HL-60/S4 treated with retinoic acid at 250 ng/mL for 4 days and 3 days (cell line): ENCODE measurements at regions not wholly inside any gene's neighbourhood (a gene's known extent, or its start where the extent isn't known, plus 50 kb on each side); places are given as distances from the start of the nearest gene placed in this dataset.
"Not testable (repeated sequence)": the region's sequence is repeated elsewhere in the genome, so short reads cannot be mapped to it uniquely, and the experiment has no call there.

ENCODE experiments used
- in situ Hi-C: fragments of 300-500 bp; cut with MboI; formaldehyde crosslinking; loops from 2 replicates; pipeline ENCODE4 v1.7.0; 2022; ENCODE audit warnings: low sequenced_read_pairs

- in situ Hi-C loops, result no loop called here
Observed at GRCh38 chr21:18117176-18117575, 127.5 kb upstream of the CHODL start.

- in situ Hi-C loops, result no loop called here
Observed at GRCh38 chr21:18114810-18115209, 129.8 kb upstream of the CHODL start.

- in situ Hi-C loops, result no loop called here
Observed at GRCh38 chr21:18104802-18105201, 139.8 kb upstream of the CHODL start.

- in situ Hi-C loops, result not testable (repeated sequence)
Observed at GRCh38 chr21:18096413-18096812, 148.2 kb upstream of the CHODL start.

- in situ Hi-C loops, result no loop called here
Observed at GRCh38 chr21:18089786-18090185, 154.8 kb upstream of the CHODL start.

GRCh38 chr21:18070392-18070791 is 174.2 kb upstream of the CHODL start:
- in situ Hi-C loops, result no loop called here

- in situ Hi-C loops, result no loop called here
Observed at GRCh38 chr21:18069875-18070274, 174.8 kb upstream of the CHODL start.

- in situ Hi-C loops, result no loop called here
Observed at GRCh38 chr21:18060402-18060801, 184.2 kb upstream of the CHODL start.

GRCh38 chr21:18058731-18059398 is 185.8 kb upstream of the CHODL start:
- in situ Hi-C loops, result no loop called here

GRCh38 chr21:18053151-18053550 is 191.5 kb upstream of the CHODL start:
- in situ Hi-C loops, result no loop called here

- in situ Hi-C loops, result no loop called here
Observed at GRCh38 chr21:18049461-18049860, 195.2 kb upstream of the CHODL start.

GRCh38 chr21:18041012-18041411 is 203.6 kb upstream of the CHODL start:
- in situ Hi-C loops, result no loop called here

GRCh38 chr21:18030248-18030647 is 211.1 kb upstream of the C21orf91 start:
- in situ Hi-C loops, result no loop called here

GRCh38 chr21:18026359-18026758 is 207.2 kb upstream of the C21orf91 start:
- in situ Hi-C loops, result no loop called here

- in situ Hi-C loops, result no loop called here
Observed at GRCh38 chr21:18023711-18024110, 204.6 kb upstream of the C21orf91 start.

GRCh38 chr21:18023157-18023556 is 204.0 kb upstream of the C21orf91 start:
- in situ Hi-C loops, result no loop called here

GRCh38 chr21:18007121-18007520 is 188.0 kb upstream of the C21orf91 start:
- in situ Hi-C loops, result no loop called here

GRCh38 chr21:18006691-18007090 is 187.5 kb upstream of the C21orf91 start:
- in situ Hi-C loops, result no loop called here

- in situ Hi-C loops, result no loop called here
Observed at GRCh38 chr21:18002393-18002792, 183.2 kb upstream of the C21orf91 start.

- in situ Hi-C loops, result no loop called here
Observed at GRCh38 chr21:18000981-18001686, 182.0 kb upstream of the C21orf91 start.

- in situ Hi-C loops, result not testable (repeated sequence)
Observed at GRCh38 chr21:17998599-17998998, 179.4 kb upstream of the C21orf91 start.

- in situ Hi-C loops, result no loop called here
Observed at GRCh38 chr21:17989780-17990179, 170.6 kb upstream of the C21orf91 start.

- in situ Hi-C loops, result no loop called here
Observed at GRCh38 chr21:17988102-17988437, 168.9 kb upstream of the C21orf91 start.
